ENCODE measurements at regions not wholly inside any gene's neighbourhood (a gene's known extent, or its start where the extent isn't known, plus 50 kb on each side); places are given as distances from the start of the nearest gene placed in this dataset.
A peak's percentile ranks its signal among the peaks of the same experiment; 100 is the strongest.

GRCh38 chr9:107907715-107908114 is 418.1 kb upstream of the KLF4 start:
- peaks cover 30% of the 10 kb centered on the region for H3K4me1 Mint-ChIP-seq
- peaks cover 22 to 33% of the 10 kb centered on the region in 2 donors for H3K4me1 ChIP-seq (ENCODE audit: control insufficient read depth in 1 of 2, insufficient read depth in 2 of 2, low read length in 2 of 2)
- H3K9me3 Mint-ChIP-seq, result peaks cover 0 to 10% (median 8%) of the 10 kb centered on the region in 7 donors
- no peak overlapping the region for H3K4me3 ChIP-seq (replicated peaks in 1 of 3; ENCODE audit: low read depth in 2 of 3, low read length in 3 of 3)
- no peak for DNase-seq
- H3K27me3 ChIP-seq (ENCODE audit: control insufficient read depth in 2 of 2, insufficient read depth in 2 of 2, low read length in 2 of 2), result no peaks in the 10 kb centered on the region
- no peaks in the 10 kb centered on the region for H3K79me2 ChIP-seq (ENCODE audit: insufficient read depth, low read length)
- no peaks in the 10 kb centered on the region for H4K20me1 ChIP-seq (ENCODE audit: insufficient read depth, low read length)
- no peak for TF ChIP-seq CTCF (IDR thresholded peaks at IDR 0.05)
- no peak overlapping the region for H3K27ac Mint-ChIP-seq
- H3K36me3 Mint-ChIP-seq, result no peaks in the 10 kb centered on the region
- H3K4me3 Mint-ChIP-seq, result no peak overlapping the region
- intact Hi-C loops (cut with micrococcal nuclease), result no loop called here
- H3K4me2 ChIP-seq (replicated peaks; ENCODE audit: extremely low read depth, low read length, poor library complexity, severe bottlenecking), result no peak overlapping the region
- H3K36me3 ChIP-seq (replicated peaks in 1 of 2; ENCODE audit: control insufficient read depth in 1 of 2, insufficient read depth in 2 of 2, low read length in 2 of 2), result no peaks in the 10 kb centered on the region
- no peaks in the 10 kb centered on the region for H3K27me3 Mint-ChIP-seq (ENCODE audit: low read depth in 3 of 3)
- no CpG with 5 or more reads among the region's 1 CpG for WGBS (ENCODE audit: insufficient coverage)
- no peak overlapping the region for H3K9ac ChIP-seq (ENCODE audit: insufficient read depth, low read length, poor library complexity, severe bottlenecking)
- no peak overlapping the region for H3K27ac ChIP-seq (ENCODE audit: low read depth in 1 of 2, low read length in 2 of 2)
- no peaks in the 10 kb centered on the region for H3K9me3 ChIP-seq (replicated peaks in 1 of 2; ENCODE audit: control insufficient read depth in 1 of 2, insufficient read depth in 1 of 2, low read length in 2 of 2)
- H2AFZ ChIP-seq (ENCODE audit: insufficient read depth, low read depth, low read length, poor library complexity, severe bottlenecking), result no peak overlapping the region

- H3K36me3 ChIP-seq (replicated peaks in 1 of 2; ENCODE audit: control insufficient read depth in 1 of 2, insufficient read depth in 2 of 2, low read length in 2 of 2), result no peaks in the 10 kb centered on the region
- H3K27ac ChIP-seq (ENCODE audit: low read depth in 1 of 2, low read length in 2 of 2), result no peak overlapping the region
- no peaks in the 10 kb centered on the region for H3K27me3 ChIP-seq (ENCODE audit: control insufficient read depth in 2 of 2, insufficient read depth in 2 of 2, low read length in 2 of 2)
- no peaks in the 10 kb centered on the region for H3K79me2 ChIP-seq (ENCODE audit: insufficient read depth, low read length)
- TF ChIP-seq CTCF (IDR thresholded peaks at IDR 0.05), result no peak
- intact Hi-C loops (cut with micrococcal nuclease), result no loop called here
- H3K4me2 ChIP-seq (replicated peaks; ENCODE audit: extremely low read depth, low read length, poor library complexity, severe bottlenecking), result no peak overlapping the region
- no peak overlapping the region for H2AFZ ChIP-seq (ENCODE audit: insufficient read depth, low read depth, low read length, poor library complexity, severe bottlenecking)
- DNase-seq, result peak; percentile 33 to 46 (median 39)
- H3K9ac ChIP-seq (ENCODE audit: insufficient read depth, low read length, poor library complexity, severe bottlenecking), result no peak overlapping the region
- Mint-ChIP-seq H3K4me1 (peaks cover 30% of the 10 kb centered on the region), H3K9me3 (peaks cover 0 to 9% (median 4%) of the 10 kb centered on the region in 7 donors), H3K36me3 (no peaks in the 10 kb centered on the region), H3K27me3 (ENCODE audit: low read depth in 3 of 3) (no peaks in the 10 kb centered on the region), H3K4me3 (no peak overlapping the region), H3K27ac (peak overlapping the region in 2 of 7 donors; percentile 18 to 32)
- no peaks in the 10 kb centered on the region for H4K20me1 ChIP-seq (ENCODE audit: insufficient read depth, low read length)
- no peak overlapping the region for H3K4me3 ChIP-seq (replicated peaks in 1 of 3; ENCODE audit: low read depth in 2 of 3, low read length in 3 of 3)
- WGBS (ENCODE audit: insufficient coverage), result 58% methylated on average over 2 of the region's 3 CpGs
- H3K4me1 ChIP-seq (ENCODE audit: control insufficient read depth in 1 of 2, insufficient read depth in 2 of 2, low read length in 2 of 2), result peaks cover 22 to 33% of the 10 kb centered on the region in 2 donors
- H3K9me3 ChIP-seq (replicated peaks in 1 of 2; ENCODE audit: control insufficient read depth in 1 of 2, insufficient read depth in 1 of 2, low read length in 2 of 2), result no peaks in the 10 kb centered on the region
These were observed 417.7 kb upstream of the KLF4 start for GRCh38 chr9:107907255-107907654.

Data from CD14-positive monocyte (primary cell).